AML-193 (cell line): ENCODE measurements at regions not wholly inside any gene's neighbourhood (a gene's known extent, or its start where the extent isn't known, plus 50 kb on each side); places are given as distances from the start of the nearest gene placed in this dataset.
"Not testable (repeated sequence)": the region's sequence is repeated elsewhere in the genome, so short reads cannot be mapped to it uniquely, and the experiment has no call there.

Experiments used
- DNase-seq, 2 experiments: peaks; one replicate each; lab custom pipeline; 2025; lab: John Stamatoyannopoulos, UW

DNA sequence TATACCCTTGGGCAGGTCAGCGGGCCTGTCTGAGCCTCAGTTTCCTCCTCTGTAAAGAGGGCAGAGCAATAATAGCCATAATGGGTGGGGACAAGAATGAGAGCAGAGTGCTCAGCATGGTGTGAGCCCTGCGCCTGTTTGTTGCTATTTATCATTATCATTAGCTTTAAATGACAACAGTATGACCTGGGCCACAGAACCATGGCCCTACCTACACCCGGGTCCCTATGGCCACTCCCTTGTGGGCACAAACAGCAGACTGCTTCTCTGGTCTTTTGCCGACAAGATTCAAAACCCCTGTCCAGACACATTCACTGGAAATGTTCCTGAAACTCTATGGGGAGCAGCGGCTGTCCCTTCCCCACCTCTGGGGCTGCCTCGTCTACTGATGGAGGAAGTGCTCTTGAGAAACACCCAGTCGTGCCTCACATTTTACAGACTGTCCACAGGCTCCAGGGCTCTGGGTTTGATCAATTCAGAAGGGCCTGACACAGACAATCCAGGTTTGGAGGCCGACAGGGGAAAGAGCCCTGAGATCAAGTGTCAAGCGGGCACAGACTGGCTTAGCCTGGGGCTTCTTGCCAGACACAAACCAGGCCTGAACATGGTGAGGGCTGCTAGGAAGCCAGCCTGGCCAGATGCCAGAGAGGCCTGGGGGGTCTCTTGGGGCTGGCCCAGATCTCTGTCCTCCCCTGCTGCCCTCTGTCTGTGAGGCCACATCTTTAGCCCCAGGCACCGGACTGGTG, 112.5 kb upstream of the CD82 start:
- DNase-seq = no peak

- DNase-seq = no peak
Observed at GRCh38 chr11:44453871-44454270, 111.6 kb upstream of the CD82 start.

GRCh38 chr11:44454666-44455065, 110.8 kb upstream of the CD82 start:
- DNase-seq = no peak

- no peak for DNase-seq
Observed at GRCh38 chr11:44456544-44457300, 108.7 kb upstream of the CD82 start.

DNA sequence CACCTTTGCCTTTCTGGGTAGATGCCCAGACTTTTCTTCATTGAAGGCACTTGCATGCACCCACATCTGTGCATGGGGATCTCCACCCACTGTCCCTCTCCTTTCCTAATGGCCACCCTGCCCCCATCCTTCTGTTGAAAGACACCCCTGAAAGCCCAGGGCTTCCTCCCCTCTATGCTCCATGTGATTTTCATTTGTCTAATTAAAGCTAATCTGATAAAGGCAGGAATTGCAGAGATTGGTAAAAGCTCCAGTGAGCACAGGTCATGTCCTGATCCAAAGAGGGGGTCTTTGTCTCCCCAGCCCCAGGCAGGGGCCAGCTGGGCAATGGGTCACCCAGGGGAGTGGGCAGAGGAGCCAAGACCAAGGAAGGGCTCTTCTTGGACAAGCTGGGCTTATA, 107.6 kb upstream of the CD82 start:
- DNase-seq = no peak

DNA sequence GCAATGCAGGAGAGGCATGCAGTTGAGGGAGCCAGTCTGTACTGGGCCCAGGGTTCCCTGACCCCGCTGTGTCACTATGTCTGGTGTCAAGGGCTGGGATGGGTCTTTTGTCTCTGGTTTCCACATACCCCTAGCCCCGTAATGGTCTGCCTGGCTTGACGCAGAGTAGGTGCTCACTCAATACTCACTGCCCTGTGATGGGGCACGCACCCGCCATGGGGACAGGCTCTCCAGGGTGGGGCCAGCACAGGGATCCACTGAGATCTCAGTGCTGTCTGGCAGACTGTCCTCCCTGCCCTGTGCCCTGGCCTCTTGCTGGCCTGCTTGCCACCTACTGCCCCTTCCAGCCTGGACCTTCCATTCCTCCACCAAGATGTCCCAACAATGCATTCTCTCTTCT, 101.7 kb upstream of the CD82 start:
- DNase-seq = no peak

GRCh38 chr11:44464741-44465140, 100.7 kb upstream of the CD82 start:
- DNase-seq = no peak

DNA sequence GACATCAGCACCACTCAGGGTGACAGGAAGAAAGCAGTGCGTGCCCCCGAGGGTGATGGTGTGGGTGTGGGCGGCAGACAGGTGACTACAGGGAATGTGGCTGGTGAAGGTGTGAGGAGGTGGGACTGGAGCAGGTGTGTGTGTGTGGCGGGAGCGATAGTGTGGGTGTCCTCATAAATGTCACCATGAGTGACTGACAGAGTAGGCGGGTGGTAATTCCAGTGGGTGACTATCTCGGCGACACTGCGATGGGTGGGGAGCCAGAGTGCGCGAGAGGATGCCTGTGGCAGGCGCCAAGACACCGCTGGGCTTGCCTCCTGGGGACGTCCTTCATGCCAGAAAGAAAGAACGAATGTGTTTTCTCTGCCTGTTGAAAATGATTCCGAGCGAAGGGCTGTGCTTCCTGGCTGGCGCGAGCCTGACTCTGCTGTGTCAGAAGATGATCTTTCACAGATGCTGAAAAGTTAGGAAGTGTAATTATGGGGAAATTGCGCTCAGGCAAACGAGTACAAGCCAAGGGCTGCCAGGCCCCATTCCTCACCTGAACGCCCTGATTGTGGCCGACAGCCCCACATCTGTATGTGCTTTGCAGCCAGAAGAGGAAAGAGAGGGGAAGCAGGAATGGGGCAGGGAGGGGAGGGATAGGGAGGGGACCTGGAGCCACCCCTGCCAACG, 98.8 kb upstream of the CD82 start:
- no peak for DNase-seq

DNA sequence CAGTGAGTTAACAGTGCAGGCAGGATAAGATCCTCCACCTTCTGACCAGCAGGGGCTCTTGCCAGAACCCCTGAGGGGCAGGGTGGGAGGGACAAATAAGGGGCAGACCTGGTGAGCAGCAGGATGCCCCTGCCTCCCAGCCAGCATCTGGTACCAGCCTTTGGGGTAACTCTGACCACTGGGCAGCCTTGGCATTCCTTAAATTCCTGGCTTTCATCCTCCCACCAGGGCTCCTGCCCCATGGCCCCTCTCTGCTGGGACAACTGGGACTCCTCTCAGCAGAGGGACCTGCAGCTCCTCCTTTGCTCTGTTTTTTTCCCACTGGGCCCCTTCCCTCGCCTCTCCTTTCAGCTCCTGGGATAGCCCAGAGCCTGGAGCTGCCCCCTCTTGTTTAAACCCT, 98.0 kb upstream of the CD82 start:
- no peak for DNase-seq

GRCh38 chr11:44467931-44468330, 97.5 kb upstream of the CD82 start:
- no peak for DNase-seq

GRCh38 chr11:44468345-44468988, 97.0 kb upstream of the CD82 start:
- no peak for DNase-seq

DNA sequence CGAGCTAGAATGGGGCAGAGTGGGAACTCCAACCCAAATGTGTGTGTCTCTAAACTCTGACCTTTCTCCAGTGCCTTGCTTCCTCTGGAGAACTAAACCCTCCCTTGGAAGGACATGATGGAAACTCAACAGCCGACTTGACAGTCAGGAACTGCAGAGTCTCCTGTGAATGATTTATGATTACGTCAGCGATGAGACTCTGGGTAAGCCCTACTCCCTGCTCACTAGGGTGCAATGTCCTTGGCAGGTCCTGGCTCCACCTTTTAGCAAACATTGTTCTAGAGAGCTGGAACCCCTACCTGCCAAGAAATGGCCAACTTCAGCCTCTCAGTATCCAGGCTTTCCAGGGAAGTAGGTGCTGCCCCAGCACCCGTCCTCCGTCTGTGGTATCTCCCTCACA, 96.1 kb upstream of the CD82 start:
- no peak for DNase-seq

DNA sequence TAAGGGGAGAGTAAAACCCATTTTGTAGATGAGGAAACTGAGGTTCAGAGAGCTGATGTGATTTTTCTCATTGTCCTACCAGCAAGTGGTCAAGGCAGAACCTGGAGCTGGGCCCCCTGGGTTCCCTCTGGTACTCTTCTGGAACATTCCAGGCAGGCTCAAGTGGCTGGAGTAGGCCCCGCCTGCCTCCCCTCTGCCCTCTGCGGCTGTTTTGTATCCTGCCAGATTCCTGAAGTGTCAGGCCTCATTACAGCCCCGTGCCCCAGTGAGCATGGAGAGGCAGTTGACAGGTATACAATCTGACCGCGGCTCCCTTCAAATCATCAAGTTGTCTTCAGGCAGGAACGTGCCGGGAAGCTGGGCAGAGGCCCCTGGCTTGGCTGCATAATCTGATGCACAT, 94.6 kb upstream of the CD82 start:
- no peak for DNase-seq

DNA sequence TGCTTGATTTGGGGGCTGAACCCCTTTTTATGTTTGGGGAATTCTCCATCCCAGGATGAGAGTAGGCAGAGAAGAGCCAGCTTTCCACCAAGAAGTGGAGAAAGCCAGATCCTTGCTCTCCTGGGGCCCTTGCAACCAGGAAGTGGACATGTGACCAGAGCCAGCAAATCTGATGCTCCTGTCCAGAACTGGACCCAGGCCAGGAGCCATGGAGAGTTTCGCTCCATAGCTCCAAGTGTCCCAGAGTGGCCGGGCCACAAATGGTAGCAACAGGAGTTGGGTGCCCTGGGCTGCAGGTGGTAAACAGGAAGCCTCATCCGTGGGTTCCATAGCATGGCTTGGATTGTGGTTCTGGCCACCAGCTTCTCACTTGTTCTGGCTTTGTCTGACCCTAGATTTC, 93.9 kb upstream of the CD82 start:
- DNase-seq = no peak

DNA sequence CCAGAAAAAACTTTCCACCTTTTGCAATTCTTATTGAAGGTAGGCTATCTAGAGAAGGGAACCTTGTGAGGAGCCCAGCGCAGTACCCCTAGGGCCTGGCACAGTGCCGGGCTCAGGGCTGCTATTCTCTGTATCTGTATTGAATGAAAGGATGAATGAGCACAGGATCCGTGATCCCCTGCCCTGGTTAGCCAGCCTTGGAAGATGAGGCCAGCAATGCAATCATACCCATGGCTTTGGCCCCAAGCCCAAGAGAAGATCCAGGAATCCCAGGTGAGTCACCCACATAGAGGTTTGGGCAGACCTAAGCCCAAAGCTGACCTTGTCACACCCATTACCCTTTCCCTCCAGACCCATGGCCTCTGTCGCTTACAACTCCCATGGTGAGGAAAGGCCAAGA, 92.5 kb upstream of the CD82 start:
- DNase-seq = no peak

GRCh38 chr11:44474702-44475101, 90.8 kb upstream of the CD82 start:
- no peak for DNase-seq

- DNase-seq = no peak
Observed at GRCh38 chr11:44475114-44475686, 90.3 kb upstream of the CD82 start.

DNA sequence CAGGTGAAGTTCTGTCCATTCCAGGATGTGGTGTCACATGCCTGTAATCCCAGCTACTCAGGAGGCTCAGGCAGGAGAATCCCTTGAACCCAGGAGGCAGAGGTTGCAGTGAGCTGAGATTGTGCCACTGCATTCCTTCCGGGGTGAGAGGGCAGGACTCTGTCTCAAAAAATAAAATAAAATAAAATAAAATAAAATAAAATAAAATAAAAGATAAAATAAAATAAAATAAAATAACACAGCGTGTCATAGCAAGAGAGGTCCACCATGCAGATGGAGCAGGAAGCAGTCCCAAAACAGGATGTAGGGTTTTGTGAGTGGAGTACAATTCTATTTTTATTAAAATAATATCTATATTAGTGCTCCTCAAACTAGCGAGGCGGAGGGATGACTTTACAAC, 83.1 kb upstream of the CD82 start:
- not testable (repeated sequence) for DNase-seq

GRCh38 chr11:44483919-44484610, 81.4 kb upstream of the CD82 start:
- DNase-seq = peak in 1 of 2 experiments; percentile 3

- no peak for DNase-seq
Observed at GRCh38 chr11:44488165-44488965, 77.1 kb upstream of the CD82 start.

- DNase-seq = no peak
Observed at GRCh38 chr11:44493383-44493782, 72.1 kb upstream of the CD82 start.
